K562 (cell line): ENCODE measurements at regions not wholly inside any gene's neighbourhood (a gene's known extent, or its start where the extent isn't known, plus 50 kb on each side); places are given as distances from the start of the nearest gene placed in this dataset.

ENCODE experiments used
- ATAC-seq: fragments of 200-7000 bp; cut with Tn5 transposase; 3 replicates; pipeline ENCODE4 v1.9.1; 2020; ENCODE audit warnings: moderate library complexity
- BruUV-seq: library from RNA; stranded (reverse); fragments of 400-500 nt; replicated peaks from 2 replicates; lab custom pipeline; 2021; lab: Mats Ljungman, UMichigan
- CTCF ChIA-PET: fragments of 300-600 bp; formaldehyde crosslinking; extraction: SDS; loops from one replicate; lab custom pipeline; 2021; ENCODE audit warnings: low intra/inter-chr PET ratio; lab: Yijun Ruan, JAX
- POLR2A ChIA-PET: fragments of 300-600, 350-650 bp; sonication (Branson Sonifier 250); formaldehyde crosslinking; extraction: SDS; loops from one replicate; lab custom pipeline; 2021; ENCODE audit warnings: antibody characterized with exemption, inconsistent platforms; lab: Yijun Ruan, JAX
- DNase-seq, 4 experiments: peaks; one replicate each; pipeline versions ENCODE4 v3.0.0 to v3.0.0-alpha.2; 2011 to 2018; ENCODE audit warnings: low spot score in 3 of 4, mixed read lengths in 3 of 4; ENCODE audit errors: extremely low read depth in 1 of 4
- FAIRE-seq: peaks from 2 replicates; lab custom pipeline; 2011; peaks lifted over from hg19 to GRCh38; lab: Jason Lieb, UNC
- H2AFZ ChIP-seq: 2 replicates; pipeline ENCODE4 v1.6.0; 2011; ENCODE audit warnings: low read depth, low read length, control low read depth, inconsistent platforms
- H3K27ac ChIP-seq: fragments of 200-600 bp; 3 replicates; pipeline ENCODE4 v1.8.0; 2011; ENCODE audit warnings: low read depth, mild to moderate bottlenecking, control low read depth, inconsistent platforms, low read length, moderate library complexity, mixed read lengths; ENCODE audit errors: extremely low read depth
- H3K27me3 ChIP-seq, 2 experiments: fragments of 300-600 bp in 1 of 2; 2 replicates in 1 of 2; 3 replicates in 1 of 2; pipeline versions ENCODE4 v1.6.0 to v1.8.0; 2011; ENCODE audit warnings: inconsistent platforms in 2 of 2, low read length in 2 of 2, mild to moderate bottlenecking in 1 of 2, mixed read lengths in 1 of 2, moderate library complexity in 1 of 2; ENCODE audit not compliant: control insufficient read depth in 2 of 2, insufficient read depth in 2 of 2
- H3K36me3 ChIP-seq: fragments of 300-600 bp; 3 replicates; pipeline ENCODE4 v1.8.0; 2011; ENCODE audit warnings: mild to moderate bottlenecking, low read length, inconsistent platforms; ENCODE audit not compliant: control insufficient read depth, insufficient read depth
- H3K4me1 ChIP-seq, 2 experiments: fragments of 200-600 bp in 1 of 2; replicated peaks in 1 of 2; 2 replicates in 1 of 2; 3 replicates in 1 of 2; pipeline versions ENCODE4 v1.5.1 to v1.8.0; 2011; ENCODE audit warnings: inconsistent platforms in 2 of 2, low read length in 2 of 2, mild to moderate bottlenecking in 1 of 2, mixed read lengths in 1 of 2, moderate library complexity in 1 of 2; ENCODE audit not compliant: control insufficient read depth in 2 of 2, insufficient read depth in 2 of 2
- H3K4me2 ChIP-seq: 2 replicates; pipeline ENCODE4 v1.6.1; 2011; ENCODE audit warnings: low read length, control low read depth, inconsistent platforms, mixed read lengths; ENCODE audit not compliant: insufficient read depth
- H3K4me3 ChIP-seq: fragments of 200-600 bp; sonication (generic), shearing (Covaris generic); 2 replicates; pipeline ENCODE4 v1.5.1; 2016; ENCODE audit warnings: control low read depth, inconsistent platforms
- H3K79me2 ChIP-seq: fragments of 200-600 bp; 3 replicates; pipeline ENCODE4 v1.8.0; 2011; ENCODE audit warnings: low read length, inconsistent platforms; ENCODE audit not compliant: control insufficient read depth, insufficient read depth
- H3K9ac ChIP-seq, 2 experiments: 2 replicates each; pipeline versions ENCODE4 v1.6.0 to v1.6.1; 2011; ENCODE audit warnings: low read depth in 2 of 2, low read length in 2 of 2, control low read depth in 1 of 2, inconsistent platforms in 1 of 2, mild to moderate bottlenecking in 1 of 2, mixed read lengths in 1 of 2; ENCODE audit not compliant: insufficient read depth in 1 of 2
- H3K9me1 ChIP-seq: one replicate; pipeline ENCODE4 v1.6.0; 2011; ENCODE audit warnings: inconsistent platforms, mild to moderate bottlenecking, low read length, moderate library complexity; ENCODE audit not compliant: control insufficient read depth, insufficient read depth
- H3K9me3 ChIP-seq: replicated peaks from 2 replicates; pipeline ENCODE4 v1.5.1; 2011; ENCODE audit warnings: low read depth, low read length, inconsistent platforms; ENCODE audit not compliant: control insufficient read depth, insufficient read depth
- H4K20me1 ChIP-seq: replicated peaks from 2 replicates; pipeline ENCODE4 v1.6.1; 2011; ENCODE audit warnings: low read length, inconsistent platforms, mixed read lengths; ENCODE audit not compliant: control insufficient read depth, insufficient read depth
- COPS2 ChIP-seq: fragments of 450-650 bp; conservative IDR thresholded peaks from 2 replicates; pipeline ENCODE4 v1.6.1; 2016; ENCODE audit warnings: mild to moderate bottlenecking, moderate library complexity
- HMG20B ChIP-seq: fragments of 250-450 bp; sonication (Bioruptor Pico); IDR thresholded peaks from 2 replicates; pipeline ENCODE4 v1.5.0; 2021; ENCODE audit warnings: mild to moderate bottlenecking
- NFYB ChIP-seq: IDR thresholded peaks from 2 replicates; pipeline ENCODE4 v1.6.1; 2011; ENCODE audit warnings: mild to moderate bottlenecking, moderate library complexity; ENCODE audit not compliant: insufficient read length; ENCODE audit errors: extremely low read depth
- TOE1 ChIP-seq, 2 experiments: fragments of 450-650 bp in 1 of 2; sonication (generic) in 1 of 2; formaldehyde crosslinking in 1 of 2; IDR thresholded peaks; 2 replicates each; pipeline versions ENCODE4 v1.7.1 to v1.8.0; 2016 to 2022; ENCODE audit warnings: borderline replicate concordance in 2 of 2, mild to moderate bottlenecking in 2 of 2, antibody characterized with exemption in 1 of 2, inconsistent platforms in 1 of 2, low read depth in 1 of 2, missing genetic modification reagents in 1 of 2, moderate library complexity in 1 of 2
- ZNF717 ChIP-seq: fragments of 250-450 bp; sonication (Bioruptor Pico); IDR thresholded peaks from 2 replicates; pipeline ENCODE4 v1.5.0; 2021
- WGBS: fragments of 100-300 bp; shearing (Covaris generic); methylation state at CpG from one replicate; pipeline ENCODE4 v1.1.6; 2016; ENCODE audit warnings: low coverage, mixed read lengths; ENCODE audit not compliant: insufficient coverage; ENCODE audit errors: missing lambda C conversion rate; 5-methylcytosine and 5-hydroxymethylcytosine counted together
- in situ Hi-C: fragments of 300-500 bp; cut with MboI; formaldehyde crosslinking; loops from 4 replicates; pipeline ENCODE4 v1.15.0; 2018; ENCODE audit warnings: inconsistent platforms, mixed read lengths
- intact Hi-C: fragments of 100-400 bp; cut with micrococcal nuclease; formaldehyde crosslinking; loops from 2 replicates; pipeline ENCODE4 v1.14.2; 2022
- TF ChIP-seq, protein P1 (sequence below): fragments of 450-650 bp; IDR thresholded peaks from 2 replicates; pipeline ENCODE4 v1.7.0; 2016; ENCODE audit warnings: borderline replicate concordance

DNA sequence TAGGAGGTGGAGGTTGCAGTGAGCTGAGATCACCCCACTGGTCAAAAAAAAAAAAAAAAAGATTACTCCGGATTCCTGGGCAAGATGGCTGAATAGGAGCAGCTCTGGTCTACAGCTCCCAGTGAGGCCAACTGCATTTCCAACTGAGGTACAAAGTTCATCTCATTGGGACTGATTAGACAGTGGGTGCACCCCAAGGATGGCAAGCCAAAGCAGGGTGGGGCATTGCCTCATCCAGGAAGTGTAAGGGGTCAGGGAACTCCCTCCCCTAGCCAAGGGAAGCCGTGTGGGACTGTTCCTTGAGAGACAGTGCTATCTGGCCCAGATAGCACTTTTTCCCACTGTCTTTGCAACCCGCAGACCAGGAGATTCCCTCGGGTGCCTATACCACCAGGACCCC is 70.7 kb downstream of the CARTPT start:
- no peaks in the 10 kb centered on the region; a peak in 1 of 5 replicates for H3K27me3 ChIP-seq
- no peak overlapping the region for H3K4me2 ChIP-seq
- intact Hi-C loops, result no loop called here
- no peaks in the 10 kb centered on the region for H4K20me1 ChIP-seq
- no peak for ATAC-seq
- no peaks in the 10 kb centered on the region for H3K9me1 ChIP-seq
- no TSS peak for BruUV-seq
- no peak overlapping the region for H3K27ac ChIP-seq
- in situ Hi-C loops, result loop anchor here (25.0 kb wide), 1 partner anchor 523 kb away; the partner anchor contains the start of genes MRPS27 and PTCD2
- DNase-seq, result no peak
- FAIRE-seq, result no peak
- TF ChIP-seq HMG20B (CRISPR knock-in tag) (no peak), TOE1 (IDR thresholded peaks at IDR 0.05; ENCODE audit: borderline replicate concordance) (no peak), TOE1 (CRISPR knock-in tag; IDR thresholded peaks at IDR 0.05; ENCODE audit: borderline replicate concordance, low read depth) (no peak), COPS2 (no peak), NFYB (no peak), ZNF717 (CRISPR knock-in tag) (no peak)
- TF ChIP-seq, protein P1, sequence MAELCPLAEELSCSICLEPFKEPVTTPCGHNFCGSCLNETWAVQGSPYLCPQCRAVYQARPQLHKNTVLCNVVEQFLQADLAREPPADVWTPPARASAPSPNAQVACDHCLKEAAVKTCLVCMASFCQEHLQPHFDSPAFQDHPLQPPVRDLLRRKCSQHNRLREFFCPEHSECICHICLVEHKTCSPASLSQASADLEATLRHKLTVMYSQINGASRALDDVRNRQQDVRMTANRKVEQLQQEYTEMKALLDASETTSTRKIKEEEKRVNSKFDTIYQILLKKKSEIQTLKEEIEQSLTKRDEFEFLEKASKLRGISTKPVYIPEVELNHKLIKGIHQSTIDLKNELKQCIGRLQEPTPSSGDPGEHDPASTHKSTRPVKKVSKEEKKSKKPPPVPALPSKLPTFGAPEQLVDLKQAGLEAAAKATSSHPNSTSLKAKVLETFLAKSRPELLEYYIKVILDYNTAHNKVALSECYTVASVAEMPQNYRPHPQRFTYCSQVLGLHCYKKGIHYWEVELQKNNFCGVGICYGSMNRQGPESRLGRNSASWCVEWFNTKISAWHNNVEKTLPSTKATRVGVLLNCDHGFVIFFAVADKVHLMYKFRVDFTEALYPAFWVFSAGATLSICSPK, result no peak
- H3K9me3 ChIP-seq, result no peaks in the 10 kb centered on the region
- POLR2A ChIA-PET, result interaction anchor here (0.7 kb wide), 1 partner anchor 9 kb away, joined by 4 read pairs; no protein-coding TSS in a partner anchor
- no peak overlapping the region for H2AFZ ChIP-seq
- H3K79me2 ChIP-seq, result no peaks in the 10 kb centered on the region
- WGBS, result 5% methylated on average over 3 of the region's 4 CpGs
- no peaks in the 10 kb centered on the region for H3K4me1 ChIP-seq
- H3K4me3 ChIP-seq, result no peak overlapping the region
- CTCF ChIA-PET, result no interaction called here
- no peaks in the 10 kb centered on the region for H3K36me3 ChIP-seq
- H3K9ac ChIP-seq, result no peak overlapping the region
